ENCODE measurements at regions not wholly inside any gene's neighbourhood (a gene's known extent, or its start where the extent isn't known, plus 50 kb on each side); places are given as distances from the start of the nearest gene placed in this dataset.
"Not testable (repeated sequence)": the region's sequence is repeated elsewhere in the genome, so short reads cannot be mapped to it uniquely, and the experiment has no call there.

DNA sequence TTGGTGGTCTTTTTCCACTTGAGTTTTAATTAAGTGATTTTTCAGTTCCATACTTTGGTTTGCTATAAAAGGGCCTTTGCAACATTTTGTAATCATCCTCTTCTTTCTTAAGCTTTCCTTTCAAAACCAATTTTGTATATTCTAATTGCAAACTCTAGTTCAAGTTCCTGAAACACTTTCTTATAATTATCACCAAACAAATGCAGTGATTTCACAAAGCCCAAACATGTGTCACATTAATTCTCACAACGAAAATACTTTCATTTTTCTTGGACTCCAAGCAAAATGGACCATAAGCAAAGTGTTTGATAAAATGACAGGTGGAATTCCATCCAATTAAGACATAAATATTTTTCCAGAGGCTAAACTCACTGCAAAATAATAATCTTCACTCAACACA, 188.2 kb upstream of the IRX5 start:
- no peaks in the 10 kb centered on the region for H3K27me3 ChIP-seq (ENCODE audit: control insufficient read depth, insufficient read depth, low read length)
- no peaks in the 10 kb centered on the region for H3K9me3 ChIP-seq (ENCODE audit: control insufficient read depth, insufficient read depth, low read length)
- no peaks in the 10 kb centered on the region for H3K4me1 ChIP-seq (ENCODE audit: control insufficient read depth, insufficient read depth, low read length)
- no peak overlapping the region for H3K27ac ChIP-seq (ENCODE audit: low read length)
- no peak for DNase-seq (ENCODE audit: low read depth, low spot score)
- H3K36me3 ChIP-seq (ENCODE audit: control insufficient read depth, insufficient read depth, low read length): no peaks in the 10 kb centered on the region
- no peak overlapping the region for H3K4me3 ChIP-seq (ENCODE audit: low read length)
- 100% methylated on average over 1 of the region's 1 CpG for WGBS (ENCODE audit: insufficient coverage, insufficient read length)

- Histone ChIP-seq H3K36me3 (ENCODE audit: control insufficient read depth, insufficient read depth, low read length) (no peaks in the 10 kb centered on the region), H3K9me3 (ENCODE audit: control insufficient read depth, insufficient read depth, low read length) (no peaks in the 10 kb centered on the region), H3K4me3 (ENCODE audit: low read length) (no peak overlapping the region), H3K27ac (ENCODE audit: low read length) (no peak overlapping the region), H3K4me1 (ENCODE audit: control insufficient read depth, insufficient read depth, low read length) (no peaks in the 10 kb centered on the region), H3K27me3 (ENCODE audit: control insufficient read depth, insufficient read depth, low read length) (no peaks in the 10 kb centered on the region)
- WGBS (ENCODE audit: insufficient coverage, insufficient read length): no CpG with 5 or more reads among the region's 4 CpGs
- DNase-seq (ENCODE audit: low read depth, low spot score): no peak
Observed at GRCh38 chr16:54739381-54739780, 191.3 kb upstream of the IRX5 start.

DNA sequence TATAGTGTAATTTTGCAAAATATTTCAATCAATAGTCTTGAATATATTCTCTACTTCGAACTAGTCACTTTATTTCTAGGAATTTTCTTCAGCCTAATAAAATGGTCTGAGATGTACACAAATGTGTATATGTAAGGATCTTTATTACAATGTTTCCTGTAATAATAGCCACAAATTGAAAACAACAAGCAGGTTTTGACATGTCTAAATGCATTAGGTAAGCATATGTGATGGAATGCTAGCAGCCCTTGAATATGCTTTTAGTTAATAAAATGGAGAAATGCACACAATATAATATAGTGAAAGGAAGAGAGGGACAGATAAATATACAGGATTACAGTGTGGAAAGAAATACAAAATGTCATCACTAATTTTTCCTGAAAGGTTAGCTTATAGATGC, 196.5 kb upstream of the IRX5 start:
- no peaks in the 10 kb centered on the region for H3K4me1 ChIP-seq (ENCODE audit: control insufficient read depth, insufficient read depth, low read length)
- no peak overlapping the region for H3K27ac ChIP-seq (ENCODE audit: low read length)
- H3K4me3 ChIP-seq (ENCODE audit: low read length): no peak overlapping the region
- no peaks in the 10 kb centered on the region for H3K36me3 ChIP-seq (ENCODE audit: control insufficient read depth, insufficient read depth, low read length)
- H3K9me3 ChIP-seq (ENCODE audit: control insufficient read depth, insufficient read depth, low read length): no peaks in the 10 kb centered on the region
- H3K27me3 ChIP-seq (ENCODE audit: control insufficient read depth, insufficient read depth, low read length): no peaks in the 10 kb centered on the region
- WGBS (ENCODE audit: insufficient coverage, insufficient read length): no CpG with 5 or more reads among the region's 1 CpG
- no peak for DNase-seq (ENCODE audit: low read depth, low spot score)

GRCh38 chr16:54727696-54728095, 203.0 kb upstream of the IRX5 start:
- H3K27me3 ChIP-seq (ENCODE audit: control insufficient read depth, insufficient read depth, low read length); H3K36me3 ChIP-seq (ENCODE audit: control insufficient read depth, insufficient read depth, low read length); H3K4me3 ChIP-seq (ENCODE audit: low read length); H3K27ac ChIP-seq (ENCODE audit: low read length); H3K9me3 ChIP-seq (ENCODE audit: control insufficient read depth, insufficient read depth, low read length); DNase-seq (ENCODE audit: low read depth, low spot score); H3K4me1 ChIP-seq (ENCODE audit: control insufficient read depth, insufficient read depth, low read length): not testable (repeated sequence)
- WGBS (ENCODE audit: insufficient coverage, insufficient read length): no CpG with 5 or more reads among the region's 1 CpG

GRCh38 chr16:54724346-54724925, 206.2 kb upstream of the IRX5 start:
- no peaks in the 10 kb centered on the region for H3K36me3 ChIP-seq (ENCODE audit: control insufficient read depth, insufficient read depth, low read length)
- H3K27me3 ChIP-seq (ENCODE audit: control insufficient read depth, insufficient read depth, low read length): no peaks in the 10 kb centered on the region
- no peak overlapping the region for H3K27ac ChIP-seq (ENCODE audit: low read length)
- H3K9me3 ChIP-seq (ENCODE audit: control insufficient read depth, insufficient read depth, low read length): no peaks in the 10 kb centered on the region
- no peak for DNase-seq (ENCODE audit: low read depth, low spot score)
- WGBS (ENCODE audit: insufficient coverage, insufficient read length): no CpG with 5 or more reads among the region's 3 CpGs
- no peaks in the 10 kb centered on the region for H3K4me1 ChIP-seq (ENCODE audit: control insufficient read depth, insufficient read depth, low read length)
- no peak overlapping the region for H3K4me3 ChIP-seq (ENCODE audit: low read length)

DNA sequence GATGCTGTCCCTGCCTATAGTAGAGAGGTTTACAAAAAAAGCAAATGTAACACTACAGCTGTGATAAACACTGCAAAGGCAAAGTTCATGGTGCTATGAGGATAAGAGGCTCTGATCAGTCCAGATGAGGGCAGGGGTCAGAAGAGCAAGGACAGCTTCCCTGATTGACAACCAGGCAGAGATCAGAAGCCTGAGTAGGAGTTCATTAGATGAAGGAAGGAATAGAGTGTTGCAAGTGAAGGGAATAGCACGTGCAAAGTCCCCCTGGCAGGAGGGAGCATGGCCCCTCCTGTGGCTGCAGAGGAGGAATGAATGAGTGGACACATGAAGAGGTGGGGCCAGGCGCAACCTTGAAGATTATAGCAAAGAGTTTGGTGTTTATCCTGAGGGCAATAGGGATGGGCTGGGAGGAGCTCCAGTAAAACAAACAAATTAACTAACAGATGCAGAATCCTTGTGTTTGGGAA, 208.4 kb upstream of the IRX5 start:
- Histone ChIP-seq H3K4me3 (ENCODE audit: low read length) (no peak overlapping the region), H3K27me3 (ENCODE audit: control insufficient read depth, insufficient read depth, low read length) (no peaks in the 10 kb centered on the region), H3K36me3 (ENCODE audit: control insufficient read depth, insufficient read depth, low read length) (no peaks in the 10 kb centered on the region), H3K4me1 (ENCODE audit: control insufficient read depth, insufficient read depth, low read length) (no peaks in the 10 kb centered on the region), H3K27ac (ENCODE audit: low read length) (no peak overlapping the region), H3K9me3 (ENCODE audit: control insufficient read depth, insufficient read depth, low read length) (no peaks in the 10 kb centered on the region)
- WGBS (ENCODE audit: insufficient coverage, insufficient read length): no CpG with 5 or more reads among the region's 2 CpGs
- no peak for DNase-seq (ENCODE audit: low read depth, low spot score)

DNA sequence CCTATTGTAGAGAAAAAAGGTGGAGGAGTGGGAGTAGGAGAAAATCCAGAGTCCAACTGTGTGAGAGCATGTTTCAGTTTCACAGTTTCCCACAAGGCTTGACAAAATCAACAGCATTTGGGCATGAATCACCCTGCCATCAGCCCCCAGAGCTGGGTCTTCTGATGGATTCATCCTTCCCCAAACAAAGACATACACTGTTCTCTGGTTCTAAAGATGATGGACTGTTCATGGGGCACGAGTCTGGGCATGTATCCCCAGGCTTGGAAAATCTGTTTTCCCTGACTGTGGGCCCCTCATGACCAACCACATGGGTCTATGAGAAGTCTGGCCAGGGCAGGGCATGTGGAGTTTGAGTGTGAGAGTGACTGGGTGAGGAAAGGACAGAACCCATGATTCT, 210.4 kb upstream of the IRX5 start:
- no CpG with 5 or more reads among the region's 1 CpG for WGBS (ENCODE audit: insufficient coverage, insufficient read length)
- Histone ChIP-seq H3K27me3 (ENCODE audit: control insufficient read depth, insufficient read depth, low read length) (no peaks in the 10 kb centered on the region), H3K27ac (ENCODE audit: low read length) (no peak overlapping the region), H3K36me3 (ENCODE audit: control insufficient read depth, insufficient read depth, low read length) (no peaks in the 10 kb centered on the region), H3K4me1 (ENCODE audit: control insufficient read depth, insufficient read depth, low read length) (no peaks in the 10 kb centered on the region), H3K9me3 (ENCODE audit: control insufficient read depth, insufficient read depth, low read length) (no peaks in the 10 kb centered on the region), H3K4me3 (ENCODE audit: low read length) (no peak overlapping the region)
- DNase-seq (ENCODE audit: low read depth, low spot score): no peak

GRCh38 chr16:54719624-54720023, 211.0 kb upstream of the IRX5 start:
- Histone ChIP-seq H3K4me3 (ENCODE audit: low read length) (no peak overlapping the region), H3K9me3 (ENCODE audit: control insufficient read depth, insufficient read depth, low read length) (no peaks in the 10 kb centered on the region), H3K4me1 (ENCODE audit: control insufficient read depth, insufficient read depth, low read length) (no peaks in the 10 kb centered on the region), H3K27me3 (ENCODE audit: control insufficient read depth, insufficient read depth, low read length) (no peaks in the 10 kb centered on the region), H3K27ac (ENCODE audit: low read length) (no peak overlapping the region), H3K36me3 (ENCODE audit: control insufficient read depth, insufficient read depth, low read length) (no peaks in the 10 kb centered on the region)
- WGBS (ENCODE audit: insufficient coverage, insufficient read length): no CpG with 5 or more reads among the region's 10 CpGs
- DNase-seq (ENCODE audit: low read depth, low spot score): no peak

DNA sequence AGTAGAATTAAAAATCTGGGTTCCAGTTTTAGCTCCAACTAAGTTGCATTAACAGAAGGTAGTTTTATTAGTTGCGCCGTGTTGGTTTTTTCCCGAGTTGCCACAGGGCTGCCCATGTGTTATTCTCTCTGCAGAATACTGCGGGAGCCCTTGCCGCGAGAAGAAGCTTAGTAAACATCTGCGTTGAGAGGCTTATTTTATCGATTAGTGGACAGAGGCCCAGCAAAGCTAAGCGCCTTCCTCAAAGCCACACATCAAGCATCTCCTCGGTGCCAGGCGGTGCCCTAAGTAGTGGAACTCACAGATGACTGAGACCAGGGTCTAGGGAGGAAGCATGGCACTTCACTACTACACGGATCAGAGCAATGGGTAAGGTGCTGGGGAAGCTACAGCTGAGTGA, 212.3 kb upstream of the IRX5 start:
- H3K9me3 ChIP-seq (ENCODE audit: control insufficient read depth, insufficient read depth, low read length): no peaks in the 10 kb centered on the region
- no peaks in the 10 kb centered on the region for H3K27me3 ChIP-seq (ENCODE audit: control insufficient read depth, insufficient read depth, low read length)
- H3K4me3 ChIP-seq (ENCODE audit: low read length): no peak overlapping the region
- no peaks in the 10 kb centered on the region for H3K36me3 ChIP-seq (ENCODE audit: control insufficient read depth, insufficient read depth, low read length)
- no peaks in the 10 kb centered on the region for H3K4me1 ChIP-seq (ENCODE audit: control insufficient read depth, insufficient read depth, low read length)
- no peak for DNase-seq (ENCODE audit: low read depth, low spot score)
- H3K27ac ChIP-seq (ENCODE audit: low read length): no peak overlapping the region
- no CpG with 5 or more reads among the region's 12 CpGs for WGBS (ENCODE audit: insufficient coverage, insufficient read length)

- no peak for DNase-seq (ENCODE audit: low read depth, low spot score)
- H3K27ac ChIP-seq (ENCODE audit: low read length): no peak overlapping the region
- no peaks in the 10 kb centered on the region; the same call in 1 of the 2 replicates for H3K4me1 ChIP-seq (ENCODE audit: control insufficient read depth, insufficient read depth, low read length)
- H3K9me3 ChIP-seq (ENCODE audit: control insufficient read depth, insufficient read depth, low read length): no peaks in the 10 kb centered on the region
- no peak overlapping the region for H3K4me3 ChIP-seq (ENCODE audit: low read length)
- H3K36me3 ChIP-seq (ENCODE audit: control insufficient read depth, insufficient read depth, low read length): no peaks in the 10 kb centered on the region
- no peaks in the 10 kb centered on the region for H3K27me3 ChIP-seq (ENCODE audit: control insufficient read depth, insufficient read depth, low read length)
Observed at GRCh38 chr16:54715011-54715410, 215.7 kb upstream of the IRX5 start.

- no peaks in the 10 kb centered on the region; the same call in 1 of the 2 replicates for H3K4me1 ChIP-seq (ENCODE audit: control insufficient read depth, insufficient read depth, low read length)
- no peak overlapping the region for H3K27ac ChIP-seq (ENCODE audit: low read length)
- no peaks in the 10 kb centered on the region for H3K36me3 ChIP-seq (ENCODE audit: control insufficient read depth, insufficient read depth, low read length)
- no peaks in the 10 kb centered on the region for H3K9me3 ChIP-seq (ENCODE audit: control insufficient read depth, insufficient read depth, low read length)
- no peaks in the 10 kb centered on the region for H3K27me3 ChIP-seq (ENCODE audit: control insufficient read depth, insufficient read depth, low read length)
- WGBS (ENCODE audit: insufficient coverage, insufficient read length): no CpG with 5 or more reads among the region's 2 CpGs
- no peak overlapping the region for H3K4me3 ChIP-seq (ENCODE audit: low read length)
- DNase-seq (ENCODE audit: low read depth, low spot score): no peak
Observed at GRCh38 chr16:54712866-54713265, 217.8 kb upstream of the IRX5 start.

All from iPS DF 6.9 (cell line).